NCI-H748 treated with DMSO at 0.1 percent for 48 hours (cell line): ENCODE measurements at regions not wholly inside any gene's neighbourhood (a gene's known extent, or its start where the extent isn't known, plus 50 kb on each side); places are given as distances from the start of the nearest gene placed in this dataset.

Experiments
- DNase-seq: peaks from one replicate; lab custom pipeline; 2025; lab: John Stamatoyannopoulos, UW

DNA sequence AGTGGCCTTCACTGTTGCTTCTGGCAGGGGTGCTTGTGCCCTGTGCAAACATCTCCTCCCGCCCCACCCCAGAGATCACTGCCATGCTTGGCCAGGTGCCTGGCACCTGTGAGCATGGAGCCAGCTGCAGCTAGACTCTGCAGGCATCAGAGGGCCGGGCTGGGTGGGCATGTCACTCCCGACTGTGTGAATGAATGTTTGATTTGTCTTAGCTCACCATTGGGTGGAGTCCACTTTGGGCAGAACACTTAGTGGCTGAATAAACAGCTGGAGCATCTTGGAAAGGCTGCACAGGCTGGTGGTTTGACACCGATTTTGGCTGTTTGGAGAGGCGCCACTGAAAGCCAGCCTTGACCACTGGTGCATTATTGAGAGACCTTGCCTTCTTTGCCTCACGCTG lies 267.3 kb downstream of the DLEU7 start:
- DNase-seq = peak; percentile 85

DNA sequence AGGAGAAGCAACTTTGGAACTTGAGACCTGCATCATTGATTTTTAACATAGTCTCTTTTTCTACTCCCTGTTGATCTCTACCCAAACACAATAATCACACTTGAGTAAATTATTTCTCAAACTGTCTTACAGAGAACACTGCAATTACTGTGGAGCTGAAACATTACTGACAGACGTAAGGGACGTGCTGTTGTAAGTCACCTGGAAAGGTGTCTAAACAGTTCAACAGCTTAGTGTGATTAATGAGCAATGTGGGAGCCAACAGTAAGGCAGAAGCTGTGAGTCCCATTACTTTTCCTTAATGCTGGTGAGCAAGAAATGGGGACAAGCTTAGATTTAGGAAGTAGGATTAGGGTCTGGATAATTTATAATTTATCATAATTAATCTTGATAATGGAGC lies 265.7 kb downstream of the DLEU7 start:
- DNase-seq = no peak

DNA sequence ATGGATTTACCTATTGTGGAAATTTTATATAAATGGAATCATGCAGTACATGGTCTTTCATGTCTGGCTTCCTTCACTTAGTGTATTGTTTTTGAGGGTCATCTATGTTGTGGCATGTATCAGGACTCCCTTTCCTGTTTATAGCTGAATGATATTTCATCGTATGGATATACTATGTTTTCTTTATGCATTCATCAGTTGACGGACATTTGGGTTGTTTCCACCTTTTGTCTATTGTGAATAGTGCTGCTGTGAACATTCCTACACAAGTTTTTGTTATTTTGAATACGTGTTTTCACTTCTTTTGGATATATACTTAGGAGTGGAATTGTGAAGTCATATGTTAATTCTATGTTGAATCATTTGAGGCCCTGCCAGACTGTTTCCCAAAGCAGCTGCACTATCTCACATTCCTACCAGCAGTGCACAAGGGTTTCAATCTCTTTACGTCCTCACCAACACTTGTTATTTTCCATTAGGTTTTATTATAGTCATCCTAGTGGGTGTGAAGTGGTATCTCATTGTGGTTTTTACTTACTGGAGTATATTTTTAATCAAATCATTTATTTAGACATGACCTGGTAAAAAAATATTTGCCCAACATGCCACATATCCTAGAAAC lies 262.7 kb downstream of the DLEU7 start:
- no peak for DNase-seq

DNA sequence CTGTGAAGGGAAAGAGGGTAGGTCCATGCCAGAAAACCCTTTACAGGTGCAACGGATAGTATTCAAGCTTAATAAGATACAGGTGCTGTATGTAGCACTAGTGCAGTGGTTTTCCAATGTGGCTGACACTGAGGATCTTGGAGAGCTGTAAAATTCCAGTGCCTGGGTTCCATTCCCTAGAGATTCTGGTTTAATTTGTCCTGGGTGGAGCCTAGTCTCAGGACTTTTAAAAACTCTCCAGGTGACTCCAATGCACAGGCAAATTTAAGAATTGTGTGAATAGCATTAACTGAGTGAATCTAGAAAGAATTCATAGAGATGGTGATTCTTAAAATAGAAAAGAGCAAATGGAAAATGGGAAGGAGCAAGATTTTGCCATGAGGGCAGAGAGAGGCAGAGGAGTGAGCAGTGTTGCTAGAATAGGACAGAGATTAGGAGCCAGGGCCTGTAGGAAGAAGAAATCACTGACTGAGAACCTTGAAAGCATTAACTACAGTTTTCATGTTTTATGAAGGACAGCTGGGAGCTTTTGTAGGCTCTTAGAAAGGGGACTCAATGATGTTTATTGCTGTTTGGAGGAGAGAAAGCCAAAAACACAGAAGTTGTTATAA lies 261.8 kb downstream of the DLEU7 start:
- no peak for DNase-seq

DNA sequence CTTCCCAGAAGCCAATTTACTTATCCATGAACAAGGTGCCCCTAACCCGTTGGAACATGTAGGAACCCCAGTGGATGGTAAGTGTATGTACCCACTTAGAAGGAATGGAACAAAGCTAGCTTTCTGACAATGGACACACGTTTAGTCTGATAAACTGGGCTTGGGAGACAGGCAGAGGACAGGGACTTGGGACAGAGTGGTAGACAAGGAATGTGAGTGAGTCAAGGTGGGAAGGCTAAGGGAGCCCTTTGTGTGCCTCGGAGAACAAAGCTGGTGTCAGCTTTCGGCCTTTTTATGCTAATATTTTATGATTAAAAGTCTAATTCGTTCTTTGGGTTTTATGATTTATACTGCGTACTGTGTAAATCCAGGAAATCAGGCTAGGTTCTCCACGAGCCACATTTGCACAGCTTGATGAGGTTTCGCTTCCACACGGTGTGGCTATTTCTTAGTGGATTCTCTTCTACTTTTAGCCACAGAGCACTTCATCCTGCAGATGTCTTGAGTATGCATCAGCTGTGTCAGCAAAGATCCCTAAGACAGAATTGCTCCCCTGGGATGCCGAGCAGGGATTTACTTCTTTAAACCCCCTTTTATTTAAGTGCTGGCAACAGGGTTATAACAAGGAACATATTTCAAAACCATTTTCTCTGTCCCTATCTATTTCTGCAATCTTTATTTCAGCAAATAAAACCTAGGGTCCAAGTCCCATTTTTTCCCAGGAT lies 258.5 kb downstream of the DLEU7 start:
- no peak for DNase-seq

DNA sequence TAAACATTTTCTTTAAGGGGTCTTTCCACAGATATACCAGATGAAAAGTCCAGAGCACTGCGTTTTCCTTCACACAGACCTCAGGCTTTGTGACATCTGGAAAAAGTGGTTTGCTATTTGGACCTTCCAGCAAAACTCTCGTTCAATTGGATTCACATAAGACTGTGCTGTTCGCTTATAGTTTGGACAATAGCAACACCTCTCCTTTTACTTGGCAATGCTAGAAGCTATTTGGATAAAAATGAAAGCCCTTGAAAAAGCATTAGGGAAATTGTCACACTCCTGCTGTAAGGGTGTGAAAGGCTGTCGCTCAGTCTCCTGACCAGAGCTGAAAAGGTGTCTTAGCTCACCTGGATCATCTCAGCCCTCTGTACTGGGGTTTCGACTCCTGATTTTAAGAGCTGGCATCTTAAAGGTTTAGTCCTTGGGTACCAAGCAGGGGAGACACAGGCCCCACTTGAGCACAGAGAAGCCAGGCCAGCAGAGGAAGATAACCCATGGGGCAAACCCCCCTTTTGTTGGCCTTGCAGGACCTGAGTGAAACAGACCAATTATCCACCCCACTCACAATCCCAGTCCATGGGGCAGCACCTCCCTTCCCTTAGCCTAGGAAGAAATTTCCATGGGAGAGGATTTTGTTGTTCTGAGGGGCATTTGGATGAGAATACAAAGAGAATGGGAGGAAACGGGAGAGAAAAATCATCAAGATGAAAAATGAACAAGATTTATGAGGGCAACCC lies 257.6 kb downstream of the DLEU7 start:
- no peak for DNase-seq

DNA sequence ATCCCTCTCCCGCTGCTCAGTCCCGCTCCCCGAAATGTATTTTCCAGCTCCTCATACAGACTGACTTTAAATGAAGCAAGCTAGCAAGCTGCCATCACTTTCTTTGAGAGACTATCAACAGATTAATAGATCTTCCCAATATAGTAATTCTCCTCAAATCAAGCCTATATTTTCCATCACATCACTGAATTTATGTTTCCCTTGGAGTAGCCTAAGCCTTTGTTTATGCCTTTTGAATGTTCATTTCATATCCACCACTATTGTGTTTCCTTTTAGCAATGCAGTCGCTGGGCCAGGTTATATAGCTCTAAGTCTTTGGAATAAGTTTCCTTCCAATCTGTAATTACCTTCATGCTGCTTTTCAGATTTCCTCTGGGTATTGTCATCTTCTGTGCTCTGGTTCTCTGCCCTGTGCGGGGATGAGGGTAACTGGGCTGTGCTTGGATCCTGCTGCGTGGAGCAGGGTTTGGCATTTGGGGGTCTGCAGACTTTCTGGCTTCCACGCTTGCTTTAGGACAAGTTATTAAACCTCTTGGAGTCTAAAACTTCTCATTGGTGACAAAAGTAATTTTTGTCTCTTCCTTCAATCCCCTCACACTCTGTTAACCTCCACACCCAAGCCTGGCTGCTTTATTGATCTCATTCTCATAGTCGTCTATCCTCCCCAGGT lies 256.9 kb downstream of the DLEU7 start:
- DNase-seq = no peak

DNA sequence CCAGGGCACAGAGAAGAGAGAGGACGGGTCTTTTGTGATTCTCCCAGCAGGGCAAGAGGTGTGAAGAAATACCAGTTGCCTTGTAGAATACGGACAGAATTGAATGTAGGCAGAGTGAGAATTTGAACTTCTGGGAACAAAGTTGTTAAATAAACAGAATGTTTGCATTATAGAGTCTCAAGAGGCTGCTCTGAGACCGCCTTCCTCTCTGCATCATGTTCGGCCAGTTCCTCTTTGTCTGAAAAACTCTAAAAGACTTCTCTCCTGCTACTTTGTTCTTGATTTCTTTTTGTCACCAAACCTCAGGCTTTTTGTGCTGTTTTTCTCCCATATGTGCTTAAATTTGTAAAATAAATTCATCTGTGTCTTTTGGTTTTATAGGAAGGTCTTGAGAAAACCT lies 256.4 kb downstream of the DLEU7 start:
- DNase-seq = no peak

DNA sequence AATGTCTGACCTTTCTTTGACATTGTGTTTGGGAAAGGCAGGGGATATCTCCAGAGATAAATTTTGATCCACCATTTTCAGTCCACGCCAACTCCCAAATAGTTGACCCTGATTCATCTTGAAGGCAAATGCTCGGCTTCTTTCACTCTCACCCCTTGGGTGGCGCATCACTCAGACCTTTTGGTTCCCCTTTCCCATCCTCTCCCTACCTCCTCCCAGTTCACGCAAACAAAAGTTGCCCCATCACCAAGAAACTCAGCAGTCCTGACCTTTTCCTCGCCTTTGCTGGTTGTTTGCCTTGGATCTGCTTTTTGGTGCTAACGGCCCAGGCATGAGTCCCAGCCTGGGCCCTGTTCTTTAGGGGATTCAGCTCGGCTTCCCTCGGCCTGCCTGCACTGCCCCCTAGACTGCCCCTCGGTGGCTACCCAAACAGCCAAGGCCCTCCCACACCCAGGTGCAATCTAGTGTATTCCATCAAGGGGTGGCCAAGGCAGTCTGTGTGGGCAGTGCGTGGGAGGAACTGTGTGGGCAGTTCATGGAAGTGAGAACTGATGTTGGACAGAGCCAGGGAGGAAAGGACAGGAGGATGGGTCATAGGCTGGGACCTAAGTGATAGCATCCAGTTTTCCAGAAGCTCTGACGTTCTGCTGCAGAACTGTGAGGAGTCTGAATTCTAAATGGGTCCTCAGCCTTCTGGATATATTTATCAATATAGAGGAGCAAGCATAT lies 255.7 kb downstream of the DLEU7 start:
- DNase-seq = no peak

DNA sequence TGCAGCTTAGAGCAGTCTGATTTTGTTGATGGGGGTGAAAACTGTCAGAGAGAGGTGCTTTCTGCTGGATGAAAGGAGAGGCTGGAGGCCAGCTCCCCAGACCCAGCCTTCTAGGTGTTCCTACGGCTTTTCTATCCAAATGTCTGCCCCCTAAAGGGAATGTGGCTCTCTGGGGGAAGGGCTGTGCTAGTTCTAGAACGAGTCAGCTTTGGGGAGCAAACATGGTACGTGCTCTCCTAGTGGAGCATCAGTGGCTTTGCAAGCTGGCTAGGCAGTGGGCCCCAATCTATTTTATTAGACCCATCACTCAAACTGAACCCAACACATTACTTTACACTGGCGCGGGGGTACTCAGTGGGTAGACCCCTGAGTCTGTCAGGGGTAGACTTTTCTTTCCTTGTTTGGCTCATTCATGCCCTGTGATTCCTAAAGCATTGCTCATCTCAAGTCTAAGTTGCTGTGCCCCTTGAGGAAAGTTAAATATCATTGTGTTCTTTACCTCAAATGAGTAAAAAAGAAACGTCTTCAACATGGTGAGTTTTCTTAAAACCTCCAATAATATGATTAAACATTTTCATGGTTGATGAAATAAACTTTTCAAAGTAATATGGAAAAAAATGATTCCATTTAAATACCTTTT lies 254.9 kb downstream of the DLEU7 start:
- DNase-seq = no peak

DNA sequence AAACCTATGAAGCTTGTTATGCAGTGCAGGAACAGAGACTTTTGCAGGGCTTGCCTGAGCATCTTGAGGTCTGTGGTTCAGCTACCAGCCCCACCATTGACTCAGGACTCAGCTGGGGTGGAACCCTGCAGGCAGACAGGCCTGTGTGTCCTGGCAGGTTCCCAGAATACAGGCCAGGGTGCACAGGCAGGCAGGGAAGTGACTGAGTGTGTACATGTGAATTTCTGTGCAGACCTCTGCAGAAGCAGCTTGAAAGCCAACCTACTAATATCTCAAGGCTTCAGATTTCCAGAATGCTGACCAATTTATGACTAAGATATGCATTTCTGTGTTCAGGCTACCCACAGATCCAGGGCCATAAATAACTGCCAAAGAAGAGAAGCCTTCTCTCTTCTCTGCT lies 254.4 kb downstream of the DLEU7 start:
- no peak for DNase-seq

DNA sequence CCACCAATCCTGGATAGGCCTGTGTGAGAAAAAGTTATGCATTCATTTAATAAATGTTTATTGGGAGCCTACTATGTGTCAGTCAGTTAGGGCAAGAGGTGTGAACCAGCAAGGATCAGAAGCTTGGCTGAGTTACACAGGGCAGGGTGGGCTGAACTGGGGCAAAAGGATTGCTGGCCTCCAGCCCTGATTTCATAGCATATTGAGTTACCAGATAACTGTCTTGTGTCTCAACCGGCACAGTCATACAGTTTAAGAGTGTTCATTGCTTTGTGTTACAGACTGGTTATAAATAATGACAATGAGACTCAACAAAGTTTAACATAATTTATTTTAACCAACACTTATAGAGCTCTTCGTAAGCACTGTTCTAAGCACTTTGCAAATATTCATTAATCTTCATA lies 253.8 kb downstream of the DLEU7 start:
- DNase-seq = no peak

DNA sequence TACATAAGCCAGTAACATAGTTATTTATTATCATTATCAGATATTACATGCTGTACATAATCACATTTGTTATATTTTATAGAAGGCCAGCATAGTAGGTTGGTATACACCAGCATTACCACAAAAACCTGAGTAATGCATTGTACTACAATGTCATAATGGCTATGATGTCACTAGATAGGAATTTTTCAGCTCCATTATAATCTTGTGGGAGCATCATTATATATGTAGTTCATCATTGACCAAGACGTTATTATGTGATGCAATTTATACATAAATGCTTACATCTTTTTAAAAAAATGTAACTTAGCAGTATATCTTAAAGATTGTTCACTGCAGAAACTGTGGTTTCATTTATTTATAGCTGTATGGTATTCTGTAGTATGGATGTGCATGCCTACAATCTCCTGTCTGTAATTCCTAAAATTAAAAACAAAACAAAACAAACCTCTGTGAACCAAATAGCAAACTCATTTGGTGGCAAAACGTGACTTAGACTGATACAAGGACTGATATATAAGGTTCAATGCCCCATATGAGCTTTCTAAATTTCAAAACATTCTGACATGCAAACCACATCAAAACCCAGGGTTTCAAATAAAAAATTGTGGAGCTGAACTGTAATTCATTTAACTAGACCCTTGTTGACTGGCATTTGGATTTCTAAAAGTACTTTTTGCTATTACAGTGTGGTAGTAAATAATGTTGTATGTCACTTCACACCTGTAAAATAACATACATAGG lies 250.9 kb downstream of the DLEU7 start:
- no peak for DNase-seq

DNA sequence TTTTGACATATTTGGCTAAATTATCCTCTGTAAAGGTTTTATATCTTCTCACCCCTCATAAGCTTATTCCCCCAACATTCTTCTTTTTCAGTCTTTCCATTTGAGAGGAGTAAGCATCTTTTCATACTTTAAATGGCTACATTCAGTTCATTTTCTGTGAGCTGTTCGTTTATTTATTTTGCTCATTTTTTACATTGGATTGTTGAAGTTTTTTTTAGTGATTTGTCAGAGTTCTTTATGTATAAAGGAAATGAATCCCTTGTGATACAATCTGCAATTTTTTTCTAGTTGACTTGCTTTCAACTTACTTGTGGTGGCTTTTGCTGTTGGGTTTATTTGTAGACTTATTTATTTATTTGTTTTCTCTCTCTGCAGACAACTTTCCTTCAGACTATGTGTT lies 250.3 kb downstream of the DLEU7 start:
- DNase-seq = no peak

DNA sequence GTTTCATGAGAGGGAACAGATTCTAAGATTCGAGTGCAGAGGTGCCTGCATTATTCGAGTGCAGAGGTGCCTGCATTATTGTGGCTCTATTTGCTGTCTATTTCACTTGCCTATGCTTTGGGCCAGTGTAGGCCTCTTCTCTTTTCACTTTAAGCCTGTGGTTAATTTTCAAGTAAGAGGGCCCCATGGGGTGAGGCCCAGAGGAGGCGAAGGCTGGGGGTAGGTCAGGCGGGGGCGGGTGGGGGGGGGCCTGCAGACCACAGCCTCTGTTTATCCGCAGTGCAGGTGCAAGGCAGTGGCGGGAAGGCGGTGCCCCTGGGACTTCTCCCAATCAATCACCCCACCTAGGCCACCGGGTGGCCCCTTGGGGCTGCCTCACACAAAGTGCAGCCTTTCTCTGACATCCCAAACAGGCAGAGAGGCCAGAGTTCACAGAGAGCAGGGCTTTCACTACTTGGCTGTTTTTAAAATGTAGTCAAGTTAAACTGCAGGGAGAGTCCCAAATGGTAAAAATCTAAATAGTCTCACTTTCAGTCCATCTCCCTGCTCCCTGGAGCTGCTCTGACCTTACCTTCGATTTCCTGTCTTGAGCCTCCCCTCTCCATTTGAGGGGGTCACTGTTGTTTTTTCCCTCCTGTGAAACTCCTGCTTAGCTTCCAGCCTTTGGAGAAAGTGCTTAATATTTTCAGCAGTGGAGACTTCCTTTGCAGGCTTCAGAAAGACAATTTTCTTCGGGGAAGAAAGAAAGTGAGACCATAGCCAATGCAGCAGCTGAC lies 249.0 kb downstream of the DLEU7 start:
- no peak for DNase-seq

DNA sequence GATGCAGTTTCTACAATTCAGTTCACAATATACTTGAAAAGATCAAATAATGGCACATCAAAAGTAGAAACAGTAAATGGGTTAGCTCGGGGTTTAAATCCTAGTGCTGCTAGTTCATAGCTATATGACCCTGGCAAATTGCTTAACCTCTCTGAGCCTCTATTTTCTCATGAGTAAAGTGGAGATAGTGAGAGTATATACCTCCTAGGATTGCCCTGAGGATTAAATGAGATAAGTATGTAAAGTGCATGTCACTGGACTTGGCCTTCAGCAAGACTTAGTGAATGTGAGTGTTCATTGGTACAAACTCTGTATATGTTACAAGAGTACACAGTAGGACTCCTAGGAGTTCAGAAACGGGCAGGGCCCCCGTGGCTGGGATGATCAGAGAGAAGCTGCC lies 248.3 kb downstream of the DLEU7 start:
- no peak for DNase-seq

DNA sequence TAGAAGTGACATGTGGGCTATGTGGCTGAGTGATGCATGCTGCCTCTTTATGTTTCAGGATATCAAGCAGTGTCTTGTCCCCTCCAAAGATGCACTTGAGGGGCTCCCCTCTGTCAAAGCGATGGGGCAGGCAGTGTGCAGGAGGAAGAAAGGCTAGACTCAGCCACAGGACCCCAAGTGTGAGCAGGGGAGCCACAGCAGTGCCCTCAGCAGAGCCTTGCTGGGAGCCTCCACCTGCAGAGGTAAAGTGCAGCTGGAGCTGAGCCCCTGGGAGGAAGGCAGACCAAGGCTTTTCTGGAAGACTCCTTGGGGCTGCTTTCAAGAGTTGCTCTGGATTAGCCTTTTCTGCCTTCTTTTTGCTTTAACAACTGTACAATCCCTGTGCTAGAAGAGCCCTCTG lies 247.3 kb downstream of the DLEU7 start:
- DNase-seq = no peak

DNA sequence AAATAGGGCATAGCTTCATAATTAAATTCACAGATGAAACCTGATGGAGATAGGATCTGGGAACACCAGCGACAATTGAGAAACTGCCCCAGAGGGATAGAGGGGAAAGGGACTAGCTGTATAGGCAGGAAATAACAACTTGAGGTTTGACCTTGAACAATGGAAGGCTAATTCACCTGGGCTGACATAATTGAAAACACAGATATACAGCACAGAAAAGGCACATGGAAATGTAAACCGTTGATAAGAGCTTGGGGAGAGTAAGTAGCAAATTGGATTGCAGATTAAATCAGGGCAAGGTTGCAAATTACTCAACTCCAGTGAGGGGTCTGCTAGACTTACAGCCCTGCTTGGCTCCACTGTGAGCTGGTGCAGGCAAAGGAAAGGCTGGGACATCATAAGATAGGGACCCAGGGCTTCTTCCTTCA lies 246.7 kb downstream of the DLEU7 start:
- peak; percentile 69 for DNase-seq

DNA sequence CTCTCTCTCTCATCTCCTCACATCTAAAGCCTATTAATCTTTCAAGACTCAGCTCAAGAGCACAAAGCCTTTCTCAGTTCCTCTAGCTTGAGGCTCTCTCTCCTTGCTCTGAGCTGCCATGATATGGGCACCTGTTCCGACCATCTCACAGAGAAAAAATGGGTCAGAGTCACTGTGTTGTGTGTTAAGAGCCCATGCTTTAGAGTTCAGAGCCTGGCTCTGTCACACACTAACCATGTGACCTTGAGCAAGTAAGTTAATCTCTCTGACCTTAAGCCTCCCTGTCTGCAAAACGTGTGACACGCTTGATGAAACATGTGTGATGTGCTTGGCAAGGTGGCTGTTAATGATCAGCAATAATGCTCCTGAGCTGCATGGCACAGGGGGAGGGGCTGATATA lies 245.2 kb downstream of the DLEU7 start:
- no peak for DNase-seq

DNA sequence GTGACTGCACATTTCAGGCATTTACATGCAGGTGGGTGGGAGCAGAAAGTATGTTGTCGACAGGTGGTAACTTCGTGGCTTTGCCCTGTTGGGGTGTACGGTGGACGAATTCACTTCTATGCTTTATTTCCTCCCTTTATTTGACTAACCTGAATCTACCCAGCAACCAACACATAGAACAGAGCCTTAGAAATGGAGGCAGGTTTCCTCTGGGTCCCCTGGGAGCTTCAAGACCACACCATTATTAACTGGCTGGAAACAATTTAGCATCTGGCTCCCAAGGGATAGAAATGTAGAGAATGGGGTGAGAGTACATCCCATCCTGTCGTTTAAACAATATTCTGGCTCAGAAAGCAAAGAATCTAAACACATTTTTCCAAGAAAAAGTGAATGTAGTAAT lies 244.4 kb downstream of the DLEU7 start:
- no peak for DNase-seq
